SU-DHL-6 (cell line): ENCODE measurements at regions not wholly inside any gene's neighbourhood (a gene's known extent, or its start where the extent isn't known, plus 50 kb on each side); places are given as distances from the start of the nearest gene placed in this dataset.

Experiments
- EZH2phosphoT487 ChIP-seq: fragments of 200-600 bp; sonication (generic), shearing (Covaris generic); conservative IDR thresholded peaks from 2 replicates; pipeline ENCODE4 v1.6.1; 2018; ENCODE audit warnings: mild to moderate bottlenecking, antibody characterized with exemption, low read length, moderate library complexity, mixed read lengths
- TF ChIP-seq, protein P1 (sequence below): fragments of 200-600 bp; sonication (generic); IDR thresholded peaks from one replicate; pipeline ENCODE4 v1.5.1; 2017; ENCODE audit warnings: antibody characterized with exemption, mild to moderate bottlenecking, low read length, moderate library complexity; ENCODE audit not compliant: insufficient read depth, poor library complexity, severe bottlenecking

DNA sequence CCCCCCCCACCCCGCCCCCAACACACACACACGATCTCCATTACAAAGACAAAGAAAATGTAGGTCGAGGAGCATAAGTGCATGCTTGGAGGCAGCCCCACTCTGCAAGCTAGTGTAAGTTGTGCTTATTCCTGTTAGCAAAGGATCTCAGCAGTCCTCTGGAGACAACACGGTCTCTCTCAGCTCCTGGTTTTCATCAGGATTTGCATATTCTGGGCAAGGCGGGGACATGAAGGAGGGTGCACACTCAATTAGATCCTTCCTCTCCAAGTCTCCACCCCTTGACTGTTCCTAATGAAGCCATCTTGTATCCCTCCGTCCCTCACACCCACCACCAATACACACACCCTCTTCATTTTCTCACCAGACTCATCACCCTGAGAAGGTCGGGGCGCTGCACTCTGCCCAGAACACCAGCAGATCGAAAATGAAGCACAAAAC lies 63.8 kb downstream of the MRPL46 start:
- TF ChIP-seq, protein P1, sequence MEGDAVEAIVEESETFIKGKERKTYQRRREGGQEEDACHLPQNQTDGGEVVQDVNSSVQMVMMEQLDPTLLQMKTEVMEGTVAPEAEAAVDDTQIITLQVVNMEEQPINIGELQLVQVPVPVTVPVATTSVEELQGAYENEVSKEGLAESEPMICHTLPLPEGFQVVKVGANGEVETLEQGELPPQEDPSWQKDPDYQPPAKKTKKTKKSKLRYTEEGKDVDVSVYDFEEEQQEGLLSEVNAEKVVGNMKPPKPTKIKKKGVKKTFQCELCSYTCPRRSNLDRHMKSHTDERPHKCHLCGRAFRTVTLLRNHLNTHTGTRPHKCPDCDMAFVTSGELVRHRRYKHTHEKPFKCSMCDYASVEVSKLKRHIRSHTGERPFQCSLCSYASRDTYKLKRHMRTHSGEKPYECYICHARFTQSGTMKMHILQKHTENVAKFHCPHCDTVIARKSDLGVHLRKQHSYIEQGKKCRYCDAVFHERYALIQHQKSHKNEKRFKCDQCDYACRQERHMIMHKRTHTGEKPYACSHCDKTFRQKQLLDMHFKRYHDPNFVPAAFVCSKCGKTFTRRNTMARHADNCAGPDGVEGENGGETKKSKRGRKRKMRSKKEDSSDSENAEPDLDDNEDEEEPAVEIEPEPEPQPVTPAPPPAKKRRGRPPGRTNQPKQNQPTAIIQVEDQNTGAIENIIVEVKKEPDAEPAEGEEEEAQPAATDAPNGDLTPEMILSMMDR: no peak
- no peak for TF ChIP-seq EZH2phosphoT487
